NCI-H748 (cell line): ENCODE measurements at regions not wholly inside any gene's neighbourhood (a gene's known extent, or its start where the extent isn't known, plus 50 kb on each side); places are given as distances from the start of the nearest gene placed in this dataset.

ENCODE experiments used
- DNase-seq: peaks from one replicate; lab custom pipeline; 2025; ENCODE audit not compliant: unreplicated experiment; lab: John Stamatoyannopoulos, UW

DNA sequence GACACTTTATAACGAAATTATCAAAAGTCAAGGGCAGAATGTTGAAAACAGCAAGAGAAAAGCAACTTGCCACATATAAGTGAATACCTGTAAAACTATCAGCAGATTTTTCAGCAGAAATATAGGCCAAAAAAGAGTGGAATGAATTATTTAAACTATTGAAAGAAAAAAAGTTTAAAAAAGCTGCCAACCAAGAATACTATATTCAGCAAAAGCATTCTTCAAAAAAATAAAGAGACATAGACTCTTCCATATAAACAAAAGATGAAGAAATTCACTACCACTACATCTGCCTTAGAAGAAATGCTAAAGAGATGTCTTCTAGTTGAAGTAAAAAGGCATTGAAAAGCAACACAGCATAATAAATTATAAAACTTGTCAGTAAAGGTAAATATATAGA lies 80.6 kb upstream of the CPNE8 start:
- DNase-seq, result no peak

DNA sequence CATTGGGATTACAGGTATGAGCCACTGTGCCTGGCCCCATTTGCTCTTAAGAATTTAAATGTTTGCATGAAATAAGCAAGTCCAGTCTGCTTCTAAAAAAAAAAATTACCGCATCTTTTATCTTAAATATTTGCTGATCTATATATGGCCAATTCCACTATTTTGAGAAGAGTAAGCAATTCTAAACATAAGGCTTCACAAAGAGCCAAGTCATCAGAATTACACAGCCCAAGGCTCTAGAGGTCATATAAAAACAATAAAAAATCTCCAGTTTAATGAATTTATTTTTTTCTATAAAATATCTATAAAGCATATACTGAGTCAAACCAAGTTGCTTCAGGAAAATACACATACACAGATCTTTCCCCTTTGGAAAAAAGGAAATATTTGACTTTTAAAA lies 79.0 kb upstream of the CPNE8 start:
- DNase-seq, result no peak

DNA sequence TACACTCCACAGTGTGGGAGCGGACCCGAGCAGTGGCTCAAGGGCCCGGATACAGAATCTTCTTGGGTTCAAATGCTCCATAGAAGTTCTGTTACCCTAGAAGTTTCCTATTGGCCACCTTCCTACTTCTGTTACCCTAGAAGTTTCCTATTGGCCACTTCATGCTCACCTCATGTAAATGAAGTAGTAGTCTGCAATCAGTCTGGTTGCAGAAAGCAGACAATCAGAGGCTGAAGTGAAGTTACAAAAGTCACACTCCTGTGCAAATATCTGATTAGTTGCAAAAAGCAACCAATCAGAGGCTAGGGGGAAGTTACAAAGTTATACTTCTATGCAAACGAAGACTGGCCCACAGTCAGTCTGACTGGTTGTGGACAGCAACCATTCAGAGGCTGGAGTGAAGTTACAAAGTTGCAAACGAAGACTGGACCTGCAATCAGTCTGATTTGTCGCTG lies 77.8 kb upstream of the CPNE8 start:
- DNase-seq, result no peak

DNA sequence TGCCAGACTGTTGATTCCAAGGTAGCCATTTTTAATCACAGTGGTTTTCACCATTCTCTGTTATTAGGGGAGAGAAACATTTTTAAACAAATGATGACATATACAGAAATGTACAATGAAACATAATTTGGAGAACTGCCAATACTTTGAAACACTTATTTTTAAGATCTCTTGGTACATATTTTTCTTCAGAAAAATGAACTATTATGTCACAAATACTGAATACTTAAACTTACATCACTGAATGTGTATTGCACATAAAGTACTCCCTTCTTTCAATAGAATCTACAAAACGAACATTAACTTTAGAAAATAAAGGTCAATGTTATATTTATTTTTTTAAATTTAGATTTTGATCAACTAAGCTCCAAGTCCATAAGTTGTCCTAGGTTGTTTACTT lies 71.7 kb upstream of the CPNE8 start:
- DNase-seq, result no peak

DNA sequence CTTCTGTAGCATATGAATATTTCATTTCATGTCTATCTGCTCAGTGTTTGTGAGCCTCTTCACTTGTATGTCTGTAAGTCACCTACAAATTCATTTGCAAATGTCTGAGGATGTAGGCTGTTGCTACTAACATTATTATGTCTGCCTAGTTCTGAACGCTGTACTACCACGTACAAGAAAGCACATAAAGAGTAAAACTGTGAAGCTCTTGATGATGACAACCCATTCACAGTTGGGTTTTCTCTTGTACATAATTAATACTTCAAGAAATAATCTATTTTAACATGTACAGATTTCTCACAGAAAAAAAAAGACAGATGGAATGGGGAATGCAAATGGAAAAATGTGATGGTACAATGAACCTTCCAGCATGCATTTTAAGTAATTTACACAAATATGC lies 64.3 kb upstream of the CPNE8 start:
- DNase-seq, result no peak

DNA sequence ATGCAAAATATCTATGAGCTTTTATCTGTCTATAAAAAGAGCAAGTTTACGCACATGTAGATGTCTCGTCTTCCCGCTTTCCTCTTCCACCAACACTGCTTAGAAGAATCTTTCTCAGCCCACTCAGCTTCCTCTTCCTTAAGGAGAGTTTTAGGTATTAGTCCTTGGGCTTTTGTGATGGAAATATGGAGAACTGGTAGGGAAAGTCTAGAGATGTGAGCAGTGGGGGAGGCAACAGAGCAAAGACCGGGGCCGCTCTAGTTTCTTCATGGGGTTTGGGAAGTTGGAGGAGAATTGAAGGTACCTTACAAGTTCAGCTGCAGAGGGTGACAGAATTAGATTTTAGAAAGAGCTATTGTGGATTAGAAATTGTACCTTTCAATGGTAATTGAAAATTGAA lies 56.3 kb upstream of the CPNE8 start:
- no peak for DNase-seq

DNA sequence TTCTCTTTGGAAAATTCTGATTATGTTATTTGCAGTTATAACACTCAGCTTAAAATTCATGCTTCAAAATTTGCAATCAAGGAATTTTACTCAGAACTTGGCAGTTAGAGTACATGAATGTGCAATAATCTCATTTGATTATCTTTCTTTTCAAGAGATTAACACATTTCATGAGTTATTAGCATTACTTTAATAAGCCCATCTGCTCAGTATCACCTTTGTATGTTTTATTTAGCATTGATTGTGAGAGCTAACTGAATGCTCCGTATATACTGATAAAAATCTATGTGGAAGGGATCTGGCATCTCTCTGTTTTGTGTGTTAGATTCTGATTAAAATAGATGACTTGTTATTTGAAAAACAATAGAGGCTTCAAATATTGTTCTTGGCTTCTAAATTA lies 55.6 kb upstream of the CPNE8 start:
- DNase-seq, result no peak

DNA sequence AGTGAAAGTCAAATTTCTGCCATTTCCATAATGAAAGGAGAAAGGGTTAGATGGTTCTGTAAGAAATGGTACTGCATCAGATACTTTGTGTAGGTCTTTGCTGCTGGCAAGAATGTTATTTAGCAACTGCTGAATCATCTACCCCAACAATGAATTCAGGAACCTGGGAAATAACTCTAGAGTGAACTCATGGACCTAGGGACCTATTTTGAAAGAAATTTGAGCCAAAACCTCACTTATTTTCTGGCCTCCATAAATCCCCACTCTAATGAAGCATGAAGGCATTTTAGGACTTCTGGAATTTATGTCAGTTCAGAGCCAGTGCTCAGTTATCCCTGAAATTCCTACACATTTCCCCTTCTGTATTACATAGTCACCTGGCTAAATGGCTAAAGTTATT lies 50.9 kb upstream of the CPNE8 start:
- no peak for DNase-seq
